GM06990 (cell line): ENCODE measurements at regions not wholly inside any gene's neighbourhood (a gene's known extent, or its start where the extent isn't known, plus 50 kb on each side); places are given as distances from the start of the nearest gene placed in this dataset.

ENCODE experiments used
- DNase-seq: peaks from one replicate; pipeline ENCODE4 v3.0.0-alpha.2; 2011; ENCODE audit not compliant: insufficient read length; ENCODE audit errors: extremely low read depth
- H3K27me3 ChIP-seq: replicated peaks from 2 replicates; pipeline ENCODE4 v1.6.0; 2011; ENCODE audit warnings: low read length; ENCODE audit not compliant: control insufficient read depth, insufficient read depth
- H3K36me3 ChIP-seq: 2 replicates; pipeline ENCODE4 v1.5.1; 2011; ENCODE audit warnings: low read length; ENCODE audit not compliant: control insufficient read depth, insufficient read depth
- H3K4me3 ChIP-seq: replicated peaks from 2 replicates; pipeline ENCODE4 v1.5.1; 2011; ENCODE audit warnings: low read depth, mild to moderate bottlenecking, control low read depth, low read length
- CTCF ChIP-seq: IDR thresholded peaks from 2 replicates; pipeline ENCODE4 v1.5.1; 2011; ENCODE audit warnings: low read length, control low read depth, mild to moderate bottlenecking, inconsistent platforms; ENCODE audit not compliant: insufficient read depth, poor library complexity, severe bottlenecking

- Histone ChIP-seq H3K27me3 (no peaks in the 10 kb centered on the region), H3K36me3 (no peaks in the 10 kb centered on the region), H3K4me3 (no peak overlapping the region)
- DNase-seq, result no peak
- no peak for TF ChIP-seq CTCF
These were observed 217.8 kb downstream of the CHD9NB start for GRCh38 chr16:52834736-52835465.

GRCh38 chr16:52832771-52833170 lies 219.9 kb downstream of the CHD9NB start:
- Histone ChIP-seq H3K27me3 (no peaks in the 10 kb centered on the region), H3K4me3 (no peak overlapping the region), H3K36me3 (no peaks in the 10 kb centered on the region)
- no peak for TF ChIP-seq CTCF
- DNase-seq, result no peak

GRCh38 chr16:52827456-52827855 lies 225.2 kb downstream of the CHD9NB start:
- H3K4me3 ChIP-seq, result no peak overlapping the region
- no peaks in the 10 kb centered on the region for H3K36me3 ChIP-seq
- DNase-seq, result no peak
- H3K27me3 ChIP-seq, result no peaks in the 10 kb centered on the region
- TF ChIP-seq CTCF, result no peak

- H3K36me3 ChIP-seq, result no peaks in the 10 kb centered on the region
- no peak for TF ChIP-seq CTCF
- no peak for DNase-seq
- no peak overlapping the region for H3K4me3 ChIP-seq
- no peaks in the 10 kb centered on the region for H3K27me3 ChIP-seq
These were observed 226.8 kb downstream of the CHD9NB start for GRCh38 chr16:52825892-52826291.

- TF ChIP-seq CTCF, result no peak
- DNase-seq, result no peak
- H3K27me3 ChIP-seq, result no peaks in the 10 kb centered on the region; the same call in 1 of the 2 replicates
- no peak overlapping the region for H3K4me3 ChIP-seq
- no peaks in the 10 kb centered on the region for H3K36me3 ChIP-seq
These were observed 232.9 kb downstream of the CHD9NB start for GRCh38 chr16:52819808-52820207.

GRCh38 chr16:52819405-52819804 lies 233.3 kb downstream of the CHD9NB start:
- H3K36me3 ChIP-seq, result no peaks in the 10 kb centered on the region
- DNase-seq, result no peak
- no peaks in the 10 kb centered on the region; the same call in 1 of the 2 replicates for H3K27me3 ChIP-seq
- H3K4me3 ChIP-seq, result no peak overlapping the region
- TF ChIP-seq CTCF, result no peak
